Stimulated activated CD8-positive, alpha-beta memory T cell treated with anti-CD3 and anti-CD28 coated beads, Interleukin-2, amount 100 ng/mL, for 48 hours (primary cell): ENCODE measurements at regions not wholly inside any gene's neighbourhood (a gene's known extent, or its start where the extent isn't known, plus 50 kb on each side); places are given as distances from the start of the nearest gene placed in this dataset.

ENCODE experiments used
- DNase-seq, 2 donors: peaks; one replicate each; pipeline ENCODE4 v3.0.0-alpha.2; 2020; ENCODE audit warnings: low read depth in 2 of 2

DNA sequence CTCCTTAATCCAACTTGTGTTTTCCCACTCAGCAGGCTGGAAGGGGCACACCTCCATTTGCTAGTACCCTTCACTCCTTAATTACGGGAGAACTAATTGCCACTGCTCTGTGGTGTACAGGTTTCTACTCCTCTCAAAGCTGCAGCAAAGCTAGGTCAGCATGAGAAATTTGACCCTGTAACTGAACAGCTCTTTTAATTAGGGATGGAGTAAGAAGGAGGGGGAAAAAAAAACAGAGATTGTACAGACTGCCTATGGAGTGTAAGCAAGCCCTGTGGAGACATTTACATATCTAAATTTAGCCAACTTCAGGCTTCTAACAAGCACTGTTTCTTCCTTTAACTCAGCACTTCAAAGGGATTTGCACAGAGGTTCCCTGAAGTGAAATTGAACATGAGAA lies 629.7 kb upstream of the SETBP1 start:
- no peak for DNase-seq

DNA sequence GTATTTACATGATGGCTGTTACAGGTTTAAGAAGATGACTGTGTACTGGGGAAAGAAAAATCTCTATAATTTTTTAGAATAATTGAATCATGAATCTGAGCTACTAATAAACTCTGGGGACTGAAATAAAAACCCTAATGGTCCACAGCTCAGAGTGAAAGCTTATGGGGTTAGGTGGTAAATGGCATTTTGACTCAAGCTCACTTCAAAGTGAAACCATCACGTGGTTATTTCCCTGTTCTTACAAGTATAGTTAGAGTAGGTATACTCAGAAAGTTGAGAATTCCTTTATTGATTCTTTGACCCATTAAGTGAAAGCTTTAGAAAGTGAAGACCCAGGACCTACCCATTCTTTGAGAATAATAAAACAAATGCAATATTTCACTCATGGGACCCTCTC lies 626.2 kb upstream of the SETBP1 start:
- no peak for DNase-seq

DNA sequence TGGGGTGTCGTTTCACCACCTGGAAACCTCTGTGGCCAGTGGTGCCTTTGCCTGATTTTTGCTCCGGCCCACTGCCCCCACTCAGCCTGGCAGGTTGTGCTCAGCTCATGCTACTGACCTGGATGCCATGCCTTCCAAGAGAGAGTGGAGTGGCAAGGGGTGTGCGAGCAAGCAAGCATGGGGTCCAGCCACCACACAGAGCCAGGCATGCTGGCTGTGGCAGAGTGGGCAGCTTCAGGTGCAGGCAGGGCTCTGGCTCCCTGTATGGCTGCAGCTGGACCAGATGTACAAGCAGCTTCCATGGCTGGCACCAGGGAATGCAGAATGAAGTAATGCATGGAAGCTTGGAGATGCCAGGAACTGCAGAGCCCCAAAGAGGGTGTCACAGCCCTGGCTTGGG lies 620.5 kb upstream of the SETBP1 start:
- no peak for DNase-seq

GRCh38 chr18:44061438-44061837 lies 619.2 kb upstream of the SETBP1 start:
- DNase-seq: no peak

DNA sequence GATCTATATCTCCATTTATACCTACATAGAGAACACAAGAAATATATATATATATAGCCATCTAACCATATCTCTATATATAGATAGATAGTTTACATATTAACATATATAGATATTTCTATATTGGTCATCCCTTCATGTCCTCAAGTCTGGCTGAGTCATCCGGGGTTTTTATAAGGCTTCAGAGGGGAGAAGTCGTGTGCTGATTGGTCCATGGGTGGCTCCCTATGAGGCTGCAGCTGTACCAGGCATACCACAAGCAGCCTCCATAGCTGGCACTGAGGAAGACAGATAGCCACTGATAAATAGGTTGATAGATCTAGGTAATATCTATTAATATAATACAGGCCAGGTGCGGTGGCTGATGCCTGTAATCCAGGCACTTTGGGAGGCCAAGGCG lies 618.3 kb upstream of the SETBP1 start:
- no peak for DNase-seq

DNA sequence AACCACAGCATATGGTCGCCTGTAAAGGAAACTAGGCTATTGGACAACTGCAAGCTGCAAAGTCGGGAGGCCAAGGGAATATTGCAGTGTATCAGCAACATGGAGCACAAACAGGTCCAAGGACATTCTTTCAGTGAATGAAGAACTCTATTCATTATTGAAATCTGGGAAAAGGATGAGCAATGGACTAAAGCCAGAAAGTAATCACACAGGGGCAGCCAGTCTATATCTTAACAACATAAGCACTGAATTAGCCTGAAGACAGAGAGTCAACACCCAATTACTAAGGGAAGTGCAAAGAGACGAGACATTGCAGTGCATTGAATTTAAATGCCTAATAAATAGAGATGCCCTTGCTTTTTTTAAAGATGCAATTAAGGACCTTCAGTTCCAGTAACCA lies 615.5 kb upstream of the SETBP1 start:
- no peak for DNase-seq

DNA sequence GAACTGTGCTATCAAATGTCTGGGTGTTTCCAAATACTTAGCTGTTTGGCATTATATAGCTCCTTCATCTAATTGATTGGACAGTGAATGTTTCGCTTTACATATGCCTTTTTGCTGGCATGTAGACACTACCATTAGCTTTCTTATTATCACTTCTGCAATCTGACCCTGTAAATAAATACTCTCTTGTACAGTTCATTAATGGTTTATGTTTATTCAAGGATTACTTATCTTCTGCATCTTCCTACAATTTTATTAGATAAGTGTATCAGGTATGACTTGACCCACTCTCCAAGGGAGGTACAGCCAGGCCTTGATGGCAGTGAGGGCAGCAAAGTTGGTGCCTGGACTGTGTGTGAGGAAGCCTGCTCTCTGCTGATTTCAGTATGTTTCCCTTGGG lies 614.1 kb upstream of the SETBP1 start:
- no peak for DNase-seq

DNA sequence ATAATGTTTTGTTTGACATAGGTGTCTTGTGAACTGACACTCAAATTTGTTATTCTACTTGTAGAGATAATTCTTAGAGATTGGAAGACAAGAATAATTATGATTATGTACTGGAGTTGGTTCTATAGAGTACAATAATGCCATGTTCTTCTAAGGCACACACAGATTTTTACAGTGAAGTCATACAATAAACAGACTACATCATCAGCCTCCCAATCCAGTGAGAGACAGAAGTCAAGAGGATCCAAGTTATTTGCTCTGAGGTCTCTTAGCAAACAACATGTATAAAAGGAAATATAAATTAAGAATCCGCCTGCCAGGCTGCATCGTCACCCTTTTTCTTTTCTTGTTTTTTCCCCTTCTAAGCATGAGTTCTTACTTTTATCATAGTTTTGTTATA lies 613.5 kb upstream of the SETBP1 start:
- no peak for DNase-seq

DNA sequence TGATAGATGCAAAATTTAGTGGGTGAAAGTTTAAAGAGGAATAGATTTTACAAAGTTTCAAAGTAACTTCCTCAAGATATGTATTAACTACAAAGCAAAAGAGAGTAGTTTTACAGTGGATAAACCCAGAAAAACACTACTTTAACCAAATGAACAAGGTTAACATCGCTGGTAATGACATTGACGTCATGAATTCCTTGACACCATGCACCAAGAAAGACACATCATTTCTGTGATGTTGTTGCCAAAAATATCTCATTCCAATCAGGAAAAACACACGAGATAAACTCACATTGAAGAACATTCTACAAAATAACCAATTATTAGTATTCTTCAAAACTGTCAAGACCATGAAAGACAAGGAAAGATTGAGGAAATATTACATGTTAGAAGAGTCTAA lies 605.6 kb upstream of the SETBP1 start:
- DNase-seq: no peak

- DNase-seq: no peak
These were observed 601.1 kb upstream of the SETBP1 start for GRCh38 chr18:44079606-44080005.

DNA sequence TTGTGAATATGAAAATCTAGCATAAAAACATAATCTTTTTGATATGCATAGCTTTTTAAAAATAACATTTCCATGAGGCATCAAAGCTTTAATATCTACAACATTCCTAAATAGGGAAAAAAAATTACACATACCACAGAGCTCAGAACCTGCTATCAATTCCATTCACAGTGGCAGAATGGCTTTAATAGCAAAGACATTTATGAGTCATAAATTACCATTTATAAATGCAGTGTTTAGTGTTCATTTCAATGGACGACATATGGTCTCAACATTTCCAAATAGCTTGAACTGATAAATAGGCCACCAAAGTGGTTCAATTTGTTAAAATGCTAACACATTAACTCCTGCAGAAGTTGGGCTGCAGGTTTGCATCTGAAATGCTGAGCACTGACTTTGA lies 600.6 kb upstream of the SETBP1 start:
- no peak for DNase-seq

DNA sequence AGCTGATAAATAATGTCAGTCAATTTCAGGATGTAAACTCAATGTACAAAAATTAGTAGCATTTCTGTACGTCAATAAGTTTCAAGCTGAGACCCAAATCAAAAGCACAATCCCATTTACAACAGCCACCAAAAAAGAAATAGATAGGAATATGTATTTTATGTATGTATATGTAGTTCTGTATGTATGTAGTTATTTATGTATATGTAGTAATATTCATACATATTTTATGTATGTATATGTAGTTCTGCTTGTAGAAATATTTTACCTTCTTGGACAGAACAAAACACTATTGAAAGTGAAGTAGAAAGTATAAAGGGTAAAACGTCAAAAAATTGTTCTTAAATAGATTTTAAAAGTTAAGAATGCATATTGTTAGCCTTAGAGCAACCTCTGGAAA lies 591.0 kb upstream of the SETBP1 start:
- DNase-seq: no peak

DNA sequence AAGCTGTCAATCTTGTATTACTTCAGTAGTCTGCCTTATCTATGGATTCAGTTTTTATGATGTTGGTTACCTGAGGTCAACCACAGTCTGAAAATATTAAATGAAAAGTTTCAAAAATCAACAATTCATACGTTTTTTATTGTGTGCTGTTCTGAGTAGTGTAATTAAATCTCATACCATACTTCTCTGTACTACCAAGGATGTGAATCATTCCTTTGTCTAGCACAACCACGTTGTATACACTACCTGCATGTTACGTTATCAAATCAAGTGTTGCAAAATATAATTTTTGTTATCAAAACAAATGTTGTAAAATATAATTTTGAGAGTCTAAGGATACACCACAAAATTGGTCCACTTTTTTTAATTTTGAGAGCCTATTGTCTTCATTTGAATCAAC lies 590.2 kb upstream of the SETBP1 start:
- DNase-seq: no peak

DNA sequence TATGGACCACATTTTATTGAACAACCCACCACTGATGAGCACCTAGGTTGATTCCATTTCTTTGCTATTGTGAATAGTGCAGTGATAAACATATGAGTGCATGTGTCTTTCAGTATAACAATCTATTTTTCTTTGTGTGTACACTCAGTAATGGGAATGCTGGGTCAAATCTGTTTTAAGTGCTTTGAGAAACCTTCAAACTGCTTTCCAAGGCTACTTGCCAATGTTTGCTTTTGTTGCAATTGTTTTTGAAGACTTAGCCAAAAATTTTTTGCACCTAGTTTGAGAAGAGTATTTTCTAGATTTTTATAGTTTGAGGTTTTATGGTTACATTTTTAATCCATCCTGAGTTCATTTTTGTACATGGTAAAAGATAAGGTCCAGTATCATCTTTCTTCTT lies 587.4 kb upstream of the SETBP1 start:
- no peak for DNase-seq

- DNase-seq: no peak
These were observed 584.7 kb upstream of the SETBP1 start for GRCh38 chr18:44096016-44096415.

GRCh38 chr18:44098551-44099098 lies 582.1 kb upstream of the SETBP1 start:
- DNase-seq: no peak

- no peak for DNase-seq
These were observed 573.5 kb upstream of the SETBP1 start for GRCh38 chr18:44107187-44107586.

DNA sequence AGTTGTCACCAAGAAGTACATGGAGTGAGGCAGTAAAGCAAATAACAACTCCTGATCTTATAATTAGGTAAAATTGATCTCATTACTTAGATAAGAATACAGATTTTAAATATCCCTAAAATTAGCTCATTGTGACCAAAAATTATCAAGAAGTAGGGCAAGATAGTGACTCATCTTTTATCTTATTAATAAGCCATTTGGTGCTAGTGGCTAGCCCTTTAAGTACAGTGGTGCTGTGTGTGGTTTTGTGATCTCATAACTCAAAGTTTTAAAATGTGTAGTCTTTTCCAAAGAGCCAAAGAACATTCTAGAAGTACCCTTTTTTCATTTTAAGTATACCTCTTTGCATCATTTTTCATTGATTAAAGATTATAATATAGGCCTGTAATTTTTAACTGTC lies 569.4 kb upstream of the SETBP1 start:
- no peak for DNase-seq

- no peak for DNase-seq
These were observed 562.9 kb upstream of the SETBP1 start for GRCh38 chr18:44117821-44118220.

GRCh38 chr18:44119607-44120006 lies 561.1 kb upstream of the SETBP1 start:
- no peak for DNase-seq

- DNase-seq: no peak
These were observed 556.9 kb upstream of the SETBP1 start for GRCh38 chr18:44123743-44124142.

GRCh38 chr18:44125446-44125845 lies 555.2 kb upstream of the SETBP1 start:
- no peak for DNase-seq

DNA sequence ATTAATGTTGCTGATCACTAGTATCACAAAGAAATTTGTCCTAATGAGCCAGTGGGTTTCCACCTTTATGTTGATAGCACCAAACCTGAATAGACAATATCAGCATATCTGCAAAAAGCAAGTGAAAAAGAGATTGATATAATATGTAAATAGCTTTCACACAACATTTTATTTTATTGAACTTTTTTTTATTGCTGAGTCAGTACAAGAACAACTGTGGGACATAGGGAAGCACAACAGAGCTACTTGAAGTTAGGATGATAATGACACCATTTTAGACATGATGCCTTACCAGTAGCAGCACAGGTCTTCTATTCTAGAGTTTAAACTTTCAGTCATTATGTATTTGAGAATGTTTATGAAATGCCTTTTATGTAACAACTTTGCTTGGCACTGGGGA lies 554.1 kb upstream of the SETBP1 start:
- DNase-seq: no peak

DNA sequence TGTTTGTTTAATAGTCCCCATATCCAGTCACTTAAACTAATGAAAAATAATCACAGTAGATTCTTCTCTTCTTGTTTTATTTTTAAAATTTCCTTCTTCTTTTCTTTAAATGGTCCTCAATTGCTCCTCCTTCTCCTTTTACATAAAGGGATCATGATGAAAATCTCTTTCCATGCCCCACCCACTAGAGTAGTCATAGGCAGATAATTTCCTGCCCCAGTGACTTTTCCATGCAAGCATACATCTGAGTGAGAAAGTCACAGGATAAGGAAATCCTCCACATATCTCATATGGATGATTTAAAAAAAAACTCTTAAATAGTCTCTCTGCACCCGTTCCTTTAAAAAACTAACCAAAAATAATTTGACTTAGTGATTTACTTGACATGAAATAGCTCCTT lies 552.3 kb upstream of the SETBP1 start:
- DNase-seq: no peak
